ENCODE measurements at regions not wholly inside any gene's neighbourhood (a gene's known extent, or its start where the extent isn't known, plus 50 kb on each side); places are given as distances from the start of the nearest gene placed in this dataset.
"Not testable (repeated sequence)": the region's sequence is repeated elsewhere in the genome, so short reads cannot be mapped to it uniquely, and the experiment has no call there.

- TF ChIP-seq POLR2A, CTCF (IDR thresholded peaks at IDR 0.05): not testable (repeated sequence)
Observed at GRCh38 chr1:91207691-91208090, 185.9 kb upstream of the ZNF644 start.
